ENCODE measurements at regions not wholly inside any gene's neighbourhood (a gene's known extent, or its start where the extent isn't known, plus 50 kb on each side); places are given as distances from the start of the nearest gene placed in this dataset.

DNA sequence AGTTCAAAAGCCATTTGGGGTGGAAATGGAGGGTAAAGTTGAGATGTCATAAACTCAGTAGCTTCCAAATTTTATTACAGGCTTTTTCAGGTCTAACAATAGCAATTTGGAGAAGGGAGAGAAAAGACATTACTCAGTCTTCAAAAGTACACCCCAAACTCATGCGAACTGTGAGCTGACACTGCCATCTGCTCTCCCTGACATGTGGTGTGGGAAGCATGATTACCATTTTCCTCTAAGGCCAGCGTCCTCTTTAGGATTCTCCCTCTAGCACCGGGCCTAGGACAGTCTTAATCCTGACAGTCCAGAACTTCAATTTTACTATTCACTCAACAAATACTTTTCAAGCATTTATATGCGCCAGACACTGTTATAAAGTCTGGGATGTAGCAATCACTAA, 536.0 kb upstream of the JARID2 start:
- Histone ChIP-seq H3K4me3 (no peak overlapping the region), H3K36me3 (no peaks in the 10 kb centered on the region), H3K27ac (no peak overlapping the region), H3K9me3 (no peaks in the 10 kb centered on the region), H3K4me1 (peaks cover 9 to 37% of the 10 kb centered on the region in 2 donors), H3K27me3 (no peaks in the 10 kb centered on the region)
- no peak for TF ChIP-seq POLR2A (IDR thresholded peaks at IDR 0.05)
- no peak for TF ChIP-seq CTCF (IDR thresholded peaks at IDR 0.05 in 4 of 5, conservative IDR thresholded peaks at IDR 0.05 in 1 of 5)
- in situ Hi-C loops (cut with MboI; ENCODE audit: low sequenced_read_pairs in 4 of 4) (no loop called here), intact Hi-C loops (cut with DNase I; ENCODE audit: low total_unique reads) (no loop called here)
- no peak for DNase-seq
- ATAC-seq: no peak

- Histone ChIP-seq H3K4me1 (peaks cover 9 to 36% of the 10 kb centered on the region in 2 donors), H3K27me3 (no peaks in the 10 kb centered on the region), H3K36me3 (no peaks in the 10 kb centered on the region), H3K27ac (no peak overlapping the region), H3K4me3 (no peak overlapping the region), H3K9me3 (no peaks in the 10 kb centered on the region)
- in situ Hi-C loops (cut with MboI; ENCODE audit: low sequenced_read_pairs in 4 of 4): no loop called here
- intact Hi-C loops (cut with DNase I; ENCODE audit: low total_unique reads): no loop called here
- DNase-seq: no peak
- no peak for ATAC-seq
- TF ChIP-seq POLR2A (IDR thresholded peaks at IDR 0.05) (no peak), CTCF (IDR thresholded peaks at IDR 0.05 in 4 of 5, conservative IDR thresholded peaks at IDR 0.05 in 1 of 5) (no peak)
These were observed 535.4 kb upstream of the JARID2 start for GRCh38 chr6:14710421-14710820.

- no peaks in the 10 kb centered on the region for H3K27me3 ChIP-seq
- peak overlapping the region in 1 of 4 donors; percentile 67 for H3K27ac ChIP-seq
- peaks cover 9 to 30% of the 10 kb centered on the region in 2 donors for H3K4me1 ChIP-seq
- no peak for TF ChIP-seq POLR2A (IDR thresholded peaks at IDR 0.05)
- TF ChIP-seq CTCF (IDR thresholded peaks at IDR 0.05 in 4 of 5, conservative IDR thresholded peaks at IDR 0.05 in 1 of 5): peak in 3 of 5 experiments; percentile 25 to 42 (median 26)
- ATAC-seq (no peak), DNase-seq (no peak)
- intact Hi-C loops (cut with DNase I; ENCODE audit: low total_unique reads) (no loop called here), in situ Hi-C loops (cut with MboI; ENCODE audit: low sequenced_read_pairs in 4 of 4) (no loop called here)
- no peaks in the 10 kb centered on the region for H3K36me3 ChIP-seq
- H3K9me3 ChIP-seq: no peaks in the 10 kb centered on the region
- no peak overlapping the region for H3K4me3 ChIP-seq
These were observed 534.7 kb upstream of the JARID2 start for GRCh38 chr6:14711056-14711703.

DNA sequence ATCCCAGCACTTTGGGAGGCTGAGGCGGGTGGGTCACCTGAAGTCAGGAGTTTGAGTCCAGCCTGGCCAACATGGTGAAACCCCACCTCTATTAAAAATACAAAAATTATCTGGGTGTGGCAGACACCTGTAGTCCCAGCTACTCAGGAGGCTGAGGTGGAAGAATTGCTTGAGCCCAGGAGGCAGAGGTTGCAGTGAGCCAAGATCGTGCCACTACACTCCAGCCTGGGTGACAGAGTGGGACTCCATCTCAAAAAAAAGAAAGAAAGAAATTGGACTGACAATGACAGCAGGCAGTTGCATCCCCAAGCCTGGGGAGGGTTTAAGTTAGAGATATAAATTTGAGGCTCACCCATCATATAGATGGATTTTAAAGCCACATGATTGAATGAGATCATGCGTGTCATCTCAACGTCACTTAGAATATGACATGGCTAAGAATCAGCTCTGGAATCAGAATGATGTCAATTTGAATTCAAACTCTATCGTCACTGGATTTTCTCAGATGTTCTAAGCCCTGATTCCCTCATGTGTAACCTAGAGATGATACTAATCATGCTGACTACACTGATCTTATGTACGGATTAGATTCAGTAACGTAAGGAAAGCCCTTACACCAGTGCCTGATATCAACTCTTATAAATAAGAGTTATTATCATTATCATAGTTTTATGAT, 534.0 kb upstream of the JARID2 start:
- H3K4me1 ChIP-seq: peaks cover 4 to 24% of the 10 kb centered on the region in 2 donors
- H3K36me3 ChIP-seq: no peaks in the 10 kb centered on the region
- H3K27me3 ChIP-seq: no peaks in the 10 kb centered on the region
- in situ Hi-C loops (cut with MboI; ENCODE audit: low sequenced_read_pairs in 4 of 4): no loop called here
- H3K4me3 ChIP-seq: no peak overlapping the region
- DNase-seq: no peak
- TF ChIP-seq POLR2A (IDR thresholded peaks at IDR 0.05) (no peak), CTCF (IDR thresholded peaks at IDR 0.05 in 4 of 5, conservative IDR thresholded peaks at IDR 0.05 in 1 of 5) (no peak)
- peak overlapping the region in 1 of 4 donors; percentile 67 for H3K27ac ChIP-seq
- H3K9me3 ChIP-seq: no peaks in the 10 kb centered on the region
- no peak for ATAC-seq
- intact Hi-C loops (cut with DNase I; ENCODE audit: low total_unique reads): no loop called here
